Upper lobe of left lung (tissue), 6 donors: ENCODE measurements at regions not wholly inside any gene's neighbourhood (a gene's known extent, or its start where the extent isn't known, plus 50 kb on each side); places are given as distances from the start of the nearest gene placed in this dataset.
"Not testable (repeated sequence)": the region's sequence is repeated elsewhere in the genome, so short reads cannot be mapped to it uniquely, and the experiment has no call there.

Experiments
- ATAC-seq, 2 donors: fragments of 200-7000 bp; cut with Tn5 transposase; one replicate each; pipeline ENCODE4 v1.9.1; 2022; ENCODE audit warnings: mild to moderate bottlenecking in 2 of 2, moderate library complexity in 2 of 2; ENCODE audit not compliant: low FRiP score in 2 of 2
- DNase-seq, 2 donors: peaks; one replicate each; pipeline ENCODE4 v3.0.0-alpha.2; 2019 to 2020
- H3K27ac ChIP-seq, 4 donors: fragments of 200-600 bp; sonication (generic); one replicate each; pipeline ENCODE4 v1.5.1; 2016 to 2019
- H3K27me3 ChIP-seq, 4 donors: fragments of 200-600 bp; sonication (generic); one replicate each; pipeline ENCODE4 v1.5.1; 2017 to 2019
- H3K36me3 ChIP-seq, 4 donors: fragments of 200-600 bp; sonication (generic); one replicate each; pipeline ENCODE4 v1.5.1; 2016 to 2019
- H3K4me1 ChIP-seq, 4 donors: fragments of 200-600 bp; sonication (generic); one replicate each; pipeline ENCODE4 v1.5.1; 2018 to 2019
- H3K4me3 ChIP-seq, 4 donors: fragments of 200-600 bp; sonication (generic); one replicate each; pipeline ENCODE4 v1.5.1; 2017 to 2019; ENCODE audit warnings: mild to moderate bottlenecking in 2 of 4, moderate library complexity in 1 of 4
- H3K9me3 ChIP-seq, 4 donors: fragments of 200-600 bp; sonication (generic); one replicate each; pipeline ENCODE4 v1.5.1; 2018 to 2019
- EP300 ChIP-seq, 4 donors: sonication (generic); formaldehyde crosslinking; IDR thresholded peaks; one replicate each; pipeline ENCODE4 v1.5.1; 2017; ENCODE audit warnings: antibody characterized with exemption in 4 of 4, control low read depth in 2 of 4
- POLR2A ChIP-seq, 4 donors: fragments of 450-650 bp; IDR thresholded peaks; one replicate each; pipeline ENCODE4 v1.5.1; 2016 to 2017; ENCODE audit warnings: antibody characterized with exemption in 4 of 4, mild to moderate bottlenecking in 2 of 4
- POLR2AphosphoS5 ChIP-seq, 2 donors: sonication (generic); formaldehyde crosslinking; IDR thresholded peaks; one replicate each; pipeline ENCODE4 v1.5.1; 2017; ENCODE audit warnings: antibody characterized with exemption in 2 of 2
- WGBS, 2 donors: methylation state at CpG; one replicate each; pipeline ENCODE4 v1.1.5; 2017 to 2018; 5-methylcytosine and 5-hydroxymethylcytosine counted together
- TF ChIP-seq, protein P1 (sequence below), 6 experiments: fragments of 450-650 bp in 4 of 6; fragments of 200-600 bp in 2 of 6; sonication (generic) in 2 of 6; IDR thresholded peaks; one replicate each; pipeline ENCODE4 v1.5.1; 2016 to 2019; ENCODE audit warnings: antibody characterized with exemption in 6 of 6
- donor health status: DM: no; HTN: no; CAD: no; lungs with moderate emphysema.
- donor health status: DM: no; HTN: yes; CAD: no; lungs with severe emphysema.

DNA sequence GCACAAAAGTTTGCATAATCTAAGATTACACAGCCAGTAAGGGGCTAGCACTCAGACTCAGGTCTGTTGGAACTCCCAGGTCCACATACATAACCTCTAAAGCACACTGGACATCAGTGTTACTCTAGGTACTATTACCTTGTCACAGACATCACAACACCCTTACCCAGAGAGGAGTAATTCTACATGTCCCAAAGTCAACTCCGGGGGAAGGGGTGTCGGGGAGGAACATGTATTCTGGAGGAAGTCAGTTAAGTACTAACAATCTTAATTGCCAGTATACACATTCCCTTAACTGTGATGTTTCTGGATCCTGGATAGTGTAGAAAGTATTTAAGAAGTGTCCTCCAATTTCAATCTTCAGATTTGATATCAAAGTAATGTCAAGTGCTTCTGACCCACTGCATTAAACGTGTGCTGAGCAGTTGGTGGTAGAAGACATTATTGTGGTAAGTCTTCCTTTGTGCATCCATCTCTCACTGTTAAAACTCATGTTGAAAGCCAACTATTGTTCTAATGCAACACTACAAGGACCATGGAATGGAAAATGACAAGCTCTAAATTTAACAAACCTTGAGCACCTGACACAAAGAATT, 155.4 kb downstream of the CRPPA start:
- no peaks in the 10 kb centered on the region for H3K4me1 ChIP-seq
- H3K9me3 ChIP-seq: no peaks in the 10 kb centered on the region
- DNase-seq: no peak
- no peak overlapping the region for H3K27ac ChIP-seq
- TF ChIP-seq POLR2A (IDR thresholded peaks at IDR 0.05) (no peak), POLR2AphosphoS5 (IDR thresholded peaks at IDR 0.05) (no peak), EP300 (IDR thresholded peaks at IDR 0.05) (no peak)
- TF ChIP-seq, protein P1, sequence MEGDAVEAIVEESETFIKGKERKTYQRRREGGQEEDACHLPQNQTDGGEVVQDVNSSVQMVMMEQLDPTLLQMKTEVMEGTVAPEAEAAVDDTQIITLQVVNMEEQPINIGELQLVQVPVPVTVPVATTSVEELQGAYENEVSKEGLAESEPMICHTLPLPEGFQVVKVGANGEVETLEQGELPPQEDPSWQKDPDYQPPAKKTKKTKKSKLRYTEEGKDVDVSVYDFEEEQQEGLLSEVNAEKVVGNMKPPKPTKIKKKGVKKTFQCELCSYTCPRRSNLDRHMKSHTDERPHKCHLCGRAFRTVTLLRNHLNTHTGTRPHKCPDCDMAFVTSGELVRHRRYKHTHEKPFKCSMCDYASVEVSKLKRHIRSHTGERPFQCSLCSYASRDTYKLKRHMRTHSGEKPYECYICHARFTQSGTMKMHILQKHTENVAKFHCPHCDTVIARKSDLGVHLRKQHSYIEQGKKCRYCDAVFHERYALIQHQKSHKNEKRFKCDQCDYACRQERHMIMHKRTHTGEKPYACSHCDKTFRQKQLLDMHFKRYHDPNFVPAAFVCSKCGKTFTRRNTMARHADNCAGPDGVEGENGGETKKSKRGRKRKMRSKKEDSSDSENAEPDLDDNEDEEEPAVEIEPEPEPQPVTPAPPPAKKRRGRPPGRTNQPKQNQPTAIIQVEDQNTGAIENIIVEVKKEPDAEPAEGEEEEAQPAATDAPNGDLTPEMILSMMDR (IDR thresholded peaks at IDR 0.05): no peak
- H3K36me3 ChIP-seq: no peaks in the 10 kb centered on the region
- no peaks in the 10 kb centered on the region for H3K27me3 ChIP-seq
- WGBS, 2 donors: 85 to 88% methylated on average over 3 of the region's 3 CpGs
- no peak for ATAC-seq
- no peak overlapping the region for H3K4me3 ChIP-seq

DNA sequence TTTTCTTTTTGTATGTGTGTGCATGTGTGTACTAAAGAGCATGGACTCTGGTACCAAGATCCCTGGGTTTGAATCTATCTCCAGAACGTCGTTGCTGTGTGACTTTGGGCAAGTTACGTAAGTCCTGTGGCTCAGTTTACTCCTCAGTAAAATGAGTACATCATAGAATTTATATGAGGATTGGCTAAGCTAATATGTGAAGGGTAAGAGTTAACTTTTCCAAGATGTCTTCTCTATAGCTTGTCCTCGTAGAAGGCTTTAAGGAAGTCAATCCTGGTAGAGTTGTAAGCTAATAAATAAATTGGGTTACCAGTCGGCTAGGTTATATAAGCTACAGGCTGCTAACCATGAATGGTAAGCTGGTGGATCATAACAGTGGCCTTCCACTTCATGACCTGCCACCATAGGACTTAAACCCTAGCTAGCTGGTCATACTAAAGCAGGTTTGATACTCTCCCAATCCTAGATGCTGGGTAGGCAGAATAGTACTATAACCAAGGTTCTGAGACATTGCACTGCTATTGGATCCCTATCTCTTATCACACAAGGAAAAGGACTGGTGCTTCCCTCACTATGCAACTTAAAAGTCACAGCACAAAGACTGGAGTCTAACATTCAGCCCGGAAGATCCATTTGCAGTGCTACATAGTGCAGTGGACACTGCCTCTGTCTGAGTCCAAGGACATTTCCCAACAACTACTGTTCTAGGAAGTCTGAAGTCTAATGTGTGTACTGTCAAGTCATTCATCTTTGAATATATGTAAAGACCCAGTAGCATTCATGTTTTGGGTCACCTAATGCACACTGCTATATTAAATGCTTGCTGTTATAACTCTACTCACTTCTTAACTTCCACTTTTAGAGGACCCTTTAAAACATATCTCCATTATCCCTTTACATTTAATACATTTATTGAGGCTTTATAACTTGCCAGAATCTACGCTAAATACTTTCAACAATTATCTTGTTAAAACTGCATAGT, 156.2 kb downstream of the CRPPA start:
- Histone ChIP-seq H3K36me3 (no peaks in the 10 kb centered on the region), H3K9me3 (no peaks in the 10 kb centered on the region), H3K27ac (no peak overlapping the region), H3K4me3 (no peak overlapping the region), H3K27me3 (no peaks in the 10 kb centered on the region), H3K4me1 (no peaks in the 10 kb centered on the region)
- no peak for ATAC-seq
- WGBS, 2 donors: 81 to 95% methylated on average over 7 of the region's 7 CpGs
- DNase-seq: no peak
- TF ChIP-seq POLR2A (IDR thresholded peaks at IDR 0.05): no peak

DNA sequence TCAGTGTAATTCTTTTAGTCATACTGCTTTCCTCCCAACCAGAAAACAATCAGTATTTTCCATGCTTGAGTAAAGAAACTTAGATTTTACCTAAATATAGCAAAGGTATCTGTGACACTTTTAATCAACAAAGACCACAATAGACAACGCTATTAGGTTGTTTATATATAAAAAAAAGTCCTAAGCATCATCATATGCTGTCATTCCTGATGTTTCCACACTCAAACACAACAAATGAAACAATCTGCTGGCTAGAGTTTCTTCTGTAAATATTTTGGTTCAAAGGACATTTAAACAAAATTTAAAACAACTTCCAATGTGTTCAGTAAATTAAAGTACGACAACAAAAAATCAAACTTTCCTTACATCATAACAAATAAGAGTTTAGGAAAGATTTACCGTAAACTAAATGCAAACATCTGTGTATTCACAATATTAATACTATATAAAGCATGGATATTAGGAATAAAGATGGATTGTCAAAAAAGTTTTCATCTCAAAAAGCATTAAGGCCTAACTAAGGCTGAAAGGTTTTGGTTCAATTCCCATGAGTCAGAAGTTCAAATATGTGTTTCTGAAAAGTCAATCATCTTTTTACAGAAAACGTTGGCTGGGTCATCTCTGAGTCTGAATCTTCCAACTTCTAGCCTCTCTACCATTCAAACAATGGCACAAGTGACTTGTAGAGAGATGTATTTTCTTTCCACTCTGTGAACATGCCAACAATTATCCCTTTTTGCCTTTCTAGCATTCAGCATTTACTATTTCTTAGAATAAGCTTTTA, 157.1 kb downstream of the CRPPA start:
- Histone ChIP-seq H3K36me3 (no peaks in the 10 kb centered on the region), H3K4me1 (no peaks in the 10 kb centered on the region), H3K9me3 (no peaks in the 10 kb centered on the region), H3K27ac (no peak overlapping the region), H3K27me3 (no peaks in the 10 kb centered on the region), H3K4me3 (no peak overlapping the region)
- 53 to 63% methylated on average over 4 of the region's 4 CpGs for WGBS, 2 donors
- DNase-seq (no peak), ATAC-seq (no peak)
- no peak for TF ChIP-seq POLR2A (IDR thresholded peaks at IDR 0.05)
- TF ChIP-seq EP300 (IDR thresholded peaks at IDR 0.05): no peak
- TF ChIP-seq POLR2AphosphoS5 (IDR thresholded peaks at IDR 0.05): no peak
- TF ChIP-seq, protein P1 (IDR thresholded peaks at IDR 0.05): no peak

DNA sequence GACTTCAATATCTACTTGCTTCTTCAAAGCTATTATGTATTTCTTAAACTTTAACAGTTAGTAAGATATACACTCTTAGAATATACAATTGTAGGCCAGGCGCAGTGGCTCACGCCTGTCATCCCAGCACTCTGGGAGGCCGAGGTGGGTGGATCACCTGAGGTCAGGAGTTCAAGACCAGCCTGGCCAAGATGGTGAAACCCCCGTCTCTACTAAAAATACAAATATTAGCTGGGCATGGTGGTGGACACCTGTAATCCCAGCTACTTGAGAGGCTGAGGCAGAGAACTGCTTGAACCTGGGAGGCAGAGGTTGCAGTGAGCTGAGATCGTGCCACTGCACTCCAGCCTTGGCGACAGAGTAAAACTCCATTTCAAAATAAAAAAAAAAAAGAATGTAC, 158.0 kb downstream of the CRPPA start:
- WGBS, 2 donors: 91 to 94% methylated on average over 6 of the region's 6 CpGs
- H3K27ac ChIP-seq, H3K27me3 ChIP-seq, H3K4me1 ChIP-seq, ATAC-seq, H3K4me3 ChIP-seq, H3K36me3 ChIP-seq, DNase-seq, H3K9me3 ChIP-seq: not testable (repeated sequence)

DNA sequence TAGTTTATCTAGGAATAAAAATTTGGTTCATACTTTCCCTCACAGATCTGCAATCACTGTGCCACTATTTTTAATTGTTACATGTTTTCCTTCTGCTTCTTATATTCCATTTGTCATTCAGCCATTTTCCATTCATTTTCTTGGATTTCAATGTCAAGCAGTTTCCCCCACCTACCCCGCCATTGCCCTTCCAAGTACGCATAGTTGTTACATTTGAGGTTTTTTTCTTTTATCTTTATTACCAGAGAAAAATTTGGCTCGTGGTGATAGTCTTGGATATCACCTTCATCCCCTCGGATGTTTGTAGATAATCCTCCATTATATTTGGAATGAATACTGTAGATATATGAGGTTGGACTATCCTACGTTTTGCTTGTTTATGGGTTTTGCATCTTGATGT, 159.7 kb downstream of the CRPPA start:
- TF ChIP-seq, protein P1 (IDR thresholded peaks at IDR 0.05): no peak
- TF ChIP-seq POLR2A (IDR thresholded peaks at IDR 0.05) (no peak), EP300 (IDR thresholded peaks at IDR 0.05) (no peak), POLR2AphosphoS5 (IDR thresholded peaks at IDR 0.05) (no peak)
- H3K27ac ChIP-seq: no peak overlapping the region
- H3K27me3 ChIP-seq: no peaks in the 10 kb centered on the region
- H3K9me3 ChIP-seq: no peaks in the 10 kb centered on the region
- H3K4me3 ChIP-seq: no peak overlapping the region
- DNase-seq (no peak), ATAC-seq (no peak)
- 74 to 88% methylated on average over 5 of the region's 5 CpGs for WGBS, 2 donors
- no peaks in the 10 kb centered on the region for H3K4me1 ChIP-seq
- no peaks in the 10 kb centered on the region for H3K36me3 ChIP-seq
